ENCODE measurements at regions not wholly inside any gene's neighbourhood (a gene's known extent, or its start where the extent isn't known, plus 50 kb on each side); places are given as distances from the start of the nearest gene placed in this dataset.
"Not testable (repeated sequence)": the region's sequence is repeated elsewhere in the genome, so short reads cannot be mapped to it uniquely, and the experiment has no call there.

DNA sequence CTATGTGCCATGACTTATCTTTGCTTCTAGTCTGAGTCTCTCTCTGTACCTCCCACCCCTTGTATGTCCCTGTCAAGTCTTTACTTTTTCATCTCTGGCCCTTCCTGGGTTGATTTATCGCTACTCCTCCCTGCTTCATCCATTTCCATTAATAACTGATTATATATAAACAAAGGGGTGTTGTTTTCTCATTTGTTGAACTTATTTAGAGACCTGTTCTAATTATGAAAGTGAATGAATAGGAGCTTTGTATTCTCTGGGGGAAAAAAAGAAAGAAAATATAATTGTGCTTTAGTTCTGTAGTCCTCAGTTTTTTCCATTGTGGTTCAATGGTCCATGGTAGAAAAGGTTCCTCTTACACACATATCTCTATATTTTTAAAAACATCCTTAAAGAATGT lies 328.9 kb upstream of the PPP2R3A start:
- DNase-seq (ENCODE audit: low spot score): no peak

DNA sequence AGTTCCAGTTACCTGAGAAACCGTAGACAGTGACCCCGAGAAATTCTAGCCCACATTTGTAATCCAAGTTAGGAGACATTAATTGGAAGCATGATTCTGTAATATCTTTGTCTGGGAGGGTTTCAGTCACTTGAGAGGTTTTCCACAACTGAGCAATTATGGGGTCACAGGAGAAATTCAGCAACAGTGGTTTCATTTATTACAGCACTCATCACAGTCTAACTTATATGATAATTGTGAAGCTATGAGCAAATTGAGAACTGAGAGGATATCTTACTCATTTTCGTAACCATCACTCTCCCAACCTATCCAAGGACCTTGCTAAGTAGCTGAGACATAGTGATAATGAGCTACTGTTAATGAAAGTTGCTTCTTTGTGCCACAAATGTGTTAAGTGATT lies 328.5 kb upstream of the PPP2R3A start:
- DNase-seq (ENCODE audit: low spot score): no peak

- DNase-seq (ENCODE audit: low spot score): no peak
These were observed 323.8 kb upstream of the PPP2R3A start for GRCh38 chr3:135641761-135642160.

- no peak for DNase-seq (ENCODE audit: low spot score)
These were observed 320.0 kb upstream of the PPP2R3A start for GRCh38 chr3:135645541-135645940.

DNA sequence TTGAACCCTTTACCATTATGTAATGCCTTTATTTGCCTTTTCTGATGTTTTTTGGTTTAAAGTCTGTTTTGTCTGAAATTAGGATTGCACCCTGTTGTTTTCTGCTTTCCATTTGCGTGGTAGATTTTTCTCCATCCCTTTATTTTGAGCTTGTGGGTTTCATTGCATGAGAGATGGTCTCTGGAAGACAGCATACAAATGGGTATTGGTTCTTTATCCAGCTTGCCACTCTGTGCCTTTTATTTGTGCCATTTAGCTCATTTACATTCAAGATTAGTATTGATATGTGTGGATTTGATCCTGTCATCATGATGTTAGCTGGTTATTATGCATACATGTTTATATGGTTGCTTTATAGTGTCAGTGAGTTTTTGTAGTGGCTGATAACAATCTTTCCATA lies 318.7 kb upstream of the PPP2R3A start:
- no peak for DNase-seq (ENCODE audit: low spot score)

DNA sequence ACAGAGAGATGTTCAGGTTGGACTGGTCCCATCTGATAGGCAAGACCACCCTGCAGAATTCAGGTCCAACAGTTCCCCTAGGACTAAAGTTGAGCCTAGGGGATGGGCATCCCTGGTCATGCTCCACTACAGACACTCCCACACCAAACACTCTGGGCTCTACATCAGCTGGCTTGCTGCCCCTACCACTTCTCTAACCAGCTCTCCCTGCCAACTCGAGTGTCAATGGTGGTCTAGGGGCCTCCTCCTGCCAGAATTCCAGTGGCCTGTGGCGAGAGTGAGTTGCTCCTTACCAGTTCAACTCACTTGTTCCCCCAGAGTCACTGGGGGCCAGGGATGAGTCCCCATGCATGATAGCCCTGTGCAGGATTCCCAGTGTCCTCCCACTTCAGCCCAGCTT lies 316.2 kb upstream of the PPP2R3A start:
- no peak for DNase-seq (ENCODE audit: low spot score)

DNA sequence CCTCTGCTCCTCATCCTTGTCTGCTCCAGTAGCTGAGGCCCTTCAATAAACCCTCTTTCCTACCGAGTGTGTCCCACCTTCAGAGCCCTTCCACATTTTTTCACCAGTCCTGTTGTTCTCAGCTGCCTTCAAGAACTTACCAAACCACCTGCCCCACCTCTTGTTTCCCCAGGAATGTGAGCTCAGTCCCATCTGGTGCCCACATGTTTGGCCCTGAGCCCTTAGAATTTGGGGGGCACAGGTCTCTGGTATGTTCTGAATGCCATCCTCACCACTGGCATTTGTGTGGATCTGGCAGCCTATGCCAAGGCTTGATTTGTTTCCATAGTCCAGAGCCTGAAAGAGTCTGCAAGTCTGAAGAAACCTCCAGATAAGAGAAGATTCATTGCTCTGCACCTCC lies 315.2 kb upstream of the PPP2R3A start:
- DNase-seq (ENCODE audit: low spot score): no peak

- no peak for DNase-seq (ENCODE audit: low spot score)
These were observed 313.1 kb upstream of the PPP2R3A start for GRCh38 chr3:135652388-135652787.

DNA sequence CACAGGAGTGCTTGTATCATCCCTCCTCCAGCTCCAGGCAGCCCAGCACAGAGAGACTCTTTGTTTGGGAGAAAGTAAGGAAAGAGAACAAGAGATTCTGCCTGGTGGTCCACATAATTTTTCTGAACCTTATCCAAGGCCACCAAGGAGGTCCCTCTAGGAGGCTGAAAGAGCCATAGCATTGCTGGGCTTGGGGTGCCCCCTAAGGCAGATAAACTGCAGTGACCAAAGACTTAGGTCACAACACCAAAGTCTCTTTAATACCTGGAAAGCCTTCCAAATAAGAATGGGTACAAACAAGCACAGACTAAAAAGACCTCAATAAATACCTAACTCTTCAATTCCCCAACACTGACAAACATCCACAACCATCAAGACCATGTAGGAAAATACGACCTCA lies 310.2 kb upstream of the PPP2R3A start:
- no peak for DNase-seq (ENCODE audit: low spot score)

DNA sequence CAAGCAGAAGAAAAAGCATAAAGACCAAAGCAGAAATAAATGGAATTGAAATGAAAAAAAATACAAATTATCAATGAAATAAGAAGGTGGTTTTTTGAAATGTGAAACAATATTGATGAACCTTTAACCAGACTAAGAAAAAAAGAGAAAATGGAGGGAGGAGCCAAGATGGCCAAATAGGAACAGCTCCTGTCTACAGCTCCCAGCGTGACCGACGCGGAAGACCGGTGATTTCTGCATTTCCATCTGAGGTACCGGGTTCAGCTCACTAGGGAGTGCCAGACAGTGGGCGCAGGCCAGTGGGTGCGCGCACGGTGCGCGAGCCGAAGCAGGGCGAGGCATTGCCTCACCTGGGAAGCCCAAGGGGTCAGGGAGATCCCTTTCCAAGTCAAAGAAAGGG lies 307.1 kb upstream of the PPP2R3A start:
- DNase-seq (ENCODE audit: low spot score): not testable (repeated sequence)

DNA sequence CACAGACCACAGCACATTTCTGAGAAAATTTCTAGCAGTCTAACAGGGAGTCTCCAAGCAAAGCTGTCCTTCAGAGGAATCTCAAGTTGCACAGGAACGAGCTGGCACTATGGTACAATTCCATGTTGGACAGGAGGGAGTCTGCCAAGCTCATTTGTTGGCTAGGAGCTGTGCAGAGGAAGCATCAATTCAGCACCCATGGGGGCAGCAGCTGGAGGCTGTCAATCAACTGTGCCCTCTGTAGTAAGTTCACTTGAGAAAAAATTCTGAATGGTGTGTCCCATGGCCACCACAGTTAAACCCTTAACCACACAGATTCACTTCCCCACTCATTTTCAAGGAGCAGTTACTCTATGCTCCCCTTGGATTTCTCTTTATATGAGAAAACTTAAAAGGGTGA lies 298.5 kb upstream of the PPP2R3A start:
- DNase-seq (ENCODE audit: low spot score): no peak

DNA sequence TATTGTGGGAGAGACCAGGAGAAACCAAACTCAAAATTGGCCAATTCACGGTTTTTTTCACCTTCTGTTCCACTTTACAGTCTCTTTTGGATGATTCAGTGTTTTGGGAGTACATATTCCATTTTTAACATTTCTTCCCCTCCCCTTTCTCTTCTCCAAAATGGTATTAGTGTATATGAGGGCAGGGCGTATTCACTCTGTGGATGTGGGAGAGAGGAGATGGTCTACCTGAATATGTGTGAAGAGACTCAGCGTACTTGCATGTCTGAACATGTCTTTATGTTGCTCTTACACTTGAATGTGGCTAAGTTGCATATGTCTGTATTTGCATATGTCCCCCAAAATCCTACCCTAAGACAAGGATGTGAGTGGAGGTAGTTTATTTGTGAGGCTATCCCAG lies 291.0 kb upstream of the PPP2R3A start:
- DNase-seq (ENCODE audit: low spot score): no peak

DNA sequence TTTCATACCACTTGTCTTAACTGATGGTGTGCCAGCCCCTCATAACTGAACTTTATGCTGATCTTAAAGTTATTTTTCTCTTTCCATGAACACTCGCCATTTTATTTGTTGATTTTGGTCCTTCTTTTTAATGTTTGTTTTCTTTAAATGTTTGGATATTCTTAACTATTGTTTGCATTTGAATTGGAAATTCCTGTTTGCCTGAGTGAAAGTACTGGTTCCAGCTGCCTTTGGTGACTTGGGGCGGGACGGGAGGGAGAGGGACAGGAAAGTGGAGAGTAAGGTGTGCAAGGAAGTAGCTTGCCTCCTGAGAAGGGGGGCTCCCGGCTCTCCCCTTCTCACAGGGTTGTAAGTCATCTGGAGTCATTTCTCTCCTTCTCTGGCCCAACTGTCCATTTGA lies 287.1 kb upstream of the PPP2R3A start:
- DNase-seq (ENCODE audit: low spot score): no peak

DNA sequence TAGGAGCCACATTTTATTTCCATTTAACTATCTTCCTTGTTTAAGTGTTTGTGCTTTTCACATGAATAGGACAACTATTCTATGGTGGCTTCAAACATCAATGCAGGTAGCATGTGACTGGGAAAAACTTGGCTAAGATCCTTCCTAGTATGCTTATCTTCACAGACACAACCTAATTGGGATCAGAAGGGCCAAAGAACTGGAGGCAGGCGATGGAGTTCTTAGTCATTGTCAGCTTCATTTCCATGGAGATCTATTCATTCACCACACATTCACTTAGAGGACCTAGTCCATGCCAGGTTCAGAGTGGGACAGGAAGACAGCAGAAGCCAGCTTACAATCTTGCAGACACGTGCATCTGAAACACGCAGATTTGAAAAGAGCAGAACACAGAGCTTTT lies 277.5 kb upstream of the PPP2R3A start:
- no peak for DNase-seq (ENCODE audit: low spot score)

DNA sequence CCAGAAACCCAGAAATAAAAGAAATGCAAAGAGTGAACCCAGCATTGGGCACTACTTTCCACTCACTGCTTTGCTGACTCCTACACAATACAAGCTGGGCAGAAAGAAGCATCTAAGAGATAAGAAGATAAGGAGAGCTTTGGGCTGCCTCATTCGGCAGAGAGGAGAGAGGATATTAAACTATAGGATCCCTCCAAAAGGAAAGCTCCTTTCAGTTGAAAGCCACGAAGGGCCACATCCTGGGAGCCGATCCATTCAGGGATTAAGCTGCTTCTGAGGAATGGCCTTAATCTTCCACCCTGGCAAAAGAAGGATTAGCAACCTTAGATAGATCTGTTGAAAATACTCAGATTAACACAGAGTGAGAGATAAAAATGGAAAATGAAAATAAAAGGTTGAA lies 274.9 kb upstream of the PPP2R3A start:
- no peak for DNase-seq (ENCODE audit: low spot score)

DNA sequence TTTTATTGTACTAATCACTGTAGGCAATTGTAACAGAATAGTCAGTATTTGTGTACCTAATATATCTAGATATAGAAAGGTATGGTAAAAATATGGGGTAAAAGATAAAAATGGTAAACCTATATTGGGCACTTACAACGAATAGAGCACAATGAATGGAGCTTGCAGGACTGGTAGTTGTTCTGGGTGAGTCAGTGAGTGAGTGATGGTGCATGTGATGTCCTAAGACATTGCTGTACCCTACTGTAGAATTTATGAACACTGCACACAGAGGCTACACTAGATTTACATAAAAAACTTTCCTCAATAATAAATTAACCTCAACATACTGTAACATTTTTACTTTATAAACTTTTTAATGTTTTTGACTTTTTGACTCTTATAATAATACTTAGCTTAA lies 274.3 kb upstream of the PPP2R3A start:
- DNase-seq (ENCODE audit: low spot score): peak; percentile 27

- DNase-seq (ENCODE audit: low spot score): no peak
These were observed 271.4 kb upstream of the PPP2R3A start for GRCh38 chr3:135694142-135694541.

- no peak for DNase-seq (ENCODE audit: low spot score)
These were observed 265.8 kb upstream of the PPP2R3A start for GRCh38 chr3:135699741-135700140.

- no peak for DNase-seq (ENCODE audit: low spot score)
These were observed 258.7 kb upstream of the PPP2R3A start for GRCh38 chr3:135706758-135707375.

- no peak for DNase-seq (ENCODE audit: low spot score)
These were observed 246.1 kb upstream of the PPP2R3A start for GRCh38 chr3:135719449-135719848.

DNA sequence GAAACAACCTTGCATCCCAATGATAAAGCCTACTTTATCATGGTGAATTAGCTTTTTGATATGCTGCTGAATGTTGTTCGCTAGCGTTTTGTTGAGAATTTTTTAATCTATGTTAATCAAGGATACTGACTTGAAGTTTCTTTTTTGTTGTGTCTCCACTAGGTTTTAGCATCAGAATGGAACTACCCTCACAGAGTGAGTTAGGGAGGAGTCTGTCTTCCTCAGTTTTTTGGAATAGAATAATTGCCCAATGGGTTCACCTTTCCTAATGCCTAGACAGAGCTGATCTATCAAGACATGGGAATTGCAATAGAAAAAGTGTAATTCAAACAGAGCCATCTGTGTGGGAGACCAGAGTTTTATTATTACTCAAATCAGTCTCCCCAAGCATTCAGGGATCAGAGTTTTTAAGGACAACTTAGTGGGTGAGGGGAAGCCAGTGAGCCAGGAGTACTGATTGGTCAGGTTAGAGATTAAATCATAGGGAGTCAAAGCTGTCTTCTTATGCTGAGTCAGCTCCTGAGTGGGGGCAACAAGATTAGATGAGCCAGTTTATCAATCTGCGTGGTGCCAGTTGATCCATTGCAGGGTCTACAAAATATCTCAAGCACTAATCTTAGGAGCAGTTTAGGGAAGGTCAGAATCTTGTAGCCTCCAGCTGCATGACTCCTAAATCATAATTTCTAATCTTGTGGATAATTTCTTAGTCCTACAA lies 237.4 kb upstream of the PPP2R3A start:
- no peak for DNase-seq (ENCODE audit: low spot score)

GRCh38 chr3:135731546-135731945 lies 234.0 kb upstream of the PPP2R3A start:
- no peak for DNase-seq (ENCODE audit: low spot score)

DNA sequence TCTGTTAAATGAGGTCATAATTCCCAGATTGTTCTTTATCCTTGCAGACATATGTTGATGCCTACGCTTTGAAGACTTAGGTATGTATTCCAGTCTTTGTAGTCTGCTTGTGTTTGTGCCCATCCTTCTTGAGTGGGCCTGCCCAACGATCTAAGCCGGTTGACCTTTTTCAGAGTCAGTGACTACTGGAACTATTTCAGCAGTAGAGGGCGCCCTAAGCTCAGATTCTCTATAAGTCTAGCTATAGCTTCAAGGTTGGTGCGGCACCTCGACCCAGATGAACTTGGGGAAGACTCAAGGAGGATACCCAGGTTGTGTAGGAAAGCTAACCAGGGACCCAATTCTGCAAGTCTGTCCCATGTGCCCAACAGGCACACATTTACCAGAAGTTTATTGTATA lies 228.8 kb upstream of the PPP2R3A start:
- peak; percentile 30 for DNase-seq (ENCODE audit: low spot score)

GRCh38 chr3:135739779-135740178 lies 225.7 kb upstream of the PPP2R3A start:
- no peak for DNase-seq (ENCODE audit: low spot score)
